HG03342 (cell line): ENCODE measurements at regions not wholly inside any gene's neighbourhood (a gene's known extent, or its start where the extent isn't known, plus 50 kb on each side); places are given as distances from the start of the nearest gene placed in this dataset.
"Not testable (repeated sequence)": the region's sequence is repeated elsewhere in the genome, so short reads cannot be mapped to it uniquely, and the experiment has no call there.

Experiments
- ATAC-seq: cut with Tn5 transposase; IDR thresholded peaks from one replicate; pipeline ENCODE4 v1.9.1; 2021; ENCODE audit warnings: mild to moderate bottlenecking, moderate library complexity; ENCODE audit not compliant: unreplicated experiment

GRCh38 chr1:168422203-168422847 lies 121.5 kb downstream of the XCL2 start:
- no peak for ATAC-seq

DNA sequence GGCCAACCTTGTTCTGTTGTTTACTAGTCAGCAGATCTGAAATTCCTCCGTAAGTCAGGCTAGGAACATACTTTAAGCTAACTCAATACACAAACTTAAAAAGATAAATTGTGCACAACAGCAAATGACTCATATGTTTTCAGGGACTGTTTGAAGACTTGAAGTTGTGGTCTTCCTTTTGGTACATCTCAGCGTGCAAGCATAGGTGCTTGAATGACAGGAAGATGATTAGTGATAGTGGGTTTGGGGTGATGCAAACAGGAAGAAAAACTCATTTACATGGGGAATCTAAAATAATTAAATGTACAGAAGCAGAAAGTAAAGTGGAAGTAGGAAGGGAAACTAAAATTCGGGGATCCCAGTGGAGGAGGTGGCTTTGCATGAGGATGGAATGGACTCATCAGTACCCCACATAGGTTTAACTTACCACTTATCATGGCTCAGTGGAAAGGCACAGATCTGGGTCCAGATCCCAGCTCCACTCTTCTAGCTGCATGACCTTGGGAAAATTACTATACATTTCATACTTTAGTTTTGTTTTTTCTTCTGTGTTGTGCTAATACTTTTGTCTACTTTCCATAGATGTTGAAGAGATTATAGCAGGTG lies 122.3 kb downstream of the XCL2 start:
- ATAC-seq: no peak

- ATAC-seq: no peak
These were observed 123.6 kb downstream of the XCL2 start for GRCh38 chr1:168420177-168420576.

DNA sequence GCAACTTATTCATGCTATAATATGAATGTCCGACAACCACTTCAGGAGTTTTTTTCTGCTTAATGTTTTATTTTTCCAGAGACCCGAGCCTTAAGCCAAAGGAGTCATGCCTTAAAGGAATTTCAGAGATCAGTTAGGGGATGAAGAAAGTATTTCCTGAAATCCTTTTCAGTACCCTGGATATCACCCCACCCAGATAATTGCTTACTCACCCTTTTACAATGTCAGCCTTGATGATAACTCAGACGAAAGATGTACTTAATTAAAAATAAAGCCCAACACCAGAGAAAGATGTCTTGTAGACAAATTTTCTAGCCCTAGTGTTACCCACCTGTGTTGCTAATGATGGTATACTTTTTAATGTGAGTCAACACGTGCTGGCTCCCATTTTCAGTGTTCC lies 124.1 kb downstream of the XCL2 start:
- no peak for ATAC-seq

DNA sequence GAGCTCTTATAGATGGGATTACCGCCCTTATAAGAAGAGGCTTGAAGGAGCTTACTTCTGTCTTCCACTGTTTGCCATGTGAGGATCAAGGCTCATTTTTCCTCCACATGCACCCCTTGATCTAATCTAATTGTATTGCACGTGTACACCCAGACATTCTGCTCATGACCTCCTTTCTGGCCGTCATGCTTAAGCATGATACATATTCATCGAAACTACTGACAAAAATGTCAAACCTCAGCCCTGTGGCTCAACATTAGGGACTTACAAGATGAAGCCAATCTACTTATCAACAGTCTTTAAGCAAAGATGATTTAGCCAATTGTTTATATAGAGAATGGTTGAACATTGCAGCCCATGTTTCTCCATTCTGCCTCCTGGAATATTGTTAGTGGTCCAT lies 127.6 kb downstream of the XCL2 start:
- ATAC-seq: no peak

GRCh38 chr1:168414914-168415313 lies 128.9 kb downstream of the XCL2 start:
- no peak for ATAC-seq

GRCh38 chr1:168410464-168410863 lies 129.8 kb downstream of the TBX19 start:
- no peak for ATAC-seq

GRCh38 chr1:168408884-168409283 lies 128.2 kb downstream of the TBX19 start:
- peak; percentile 62 for ATAC-seq

DNA sequence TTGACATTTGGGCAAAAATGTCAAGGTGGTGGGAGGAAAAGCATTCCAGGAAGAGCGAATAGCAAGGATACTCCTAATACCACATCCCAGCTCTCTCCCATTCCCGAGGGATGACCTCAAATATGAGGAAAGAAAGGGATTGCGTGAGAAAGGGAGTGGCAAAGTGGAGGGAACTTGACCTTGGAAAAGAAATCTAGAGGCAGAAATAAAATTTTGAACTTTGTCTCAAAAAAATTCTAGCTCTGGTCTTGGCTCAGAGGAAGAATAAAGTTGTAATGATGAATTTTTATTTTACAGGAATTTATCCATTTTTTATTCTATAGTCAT lies 127.8 kb downstream of the TBX19 start:
- ATAC-seq: no peak

DNA sequence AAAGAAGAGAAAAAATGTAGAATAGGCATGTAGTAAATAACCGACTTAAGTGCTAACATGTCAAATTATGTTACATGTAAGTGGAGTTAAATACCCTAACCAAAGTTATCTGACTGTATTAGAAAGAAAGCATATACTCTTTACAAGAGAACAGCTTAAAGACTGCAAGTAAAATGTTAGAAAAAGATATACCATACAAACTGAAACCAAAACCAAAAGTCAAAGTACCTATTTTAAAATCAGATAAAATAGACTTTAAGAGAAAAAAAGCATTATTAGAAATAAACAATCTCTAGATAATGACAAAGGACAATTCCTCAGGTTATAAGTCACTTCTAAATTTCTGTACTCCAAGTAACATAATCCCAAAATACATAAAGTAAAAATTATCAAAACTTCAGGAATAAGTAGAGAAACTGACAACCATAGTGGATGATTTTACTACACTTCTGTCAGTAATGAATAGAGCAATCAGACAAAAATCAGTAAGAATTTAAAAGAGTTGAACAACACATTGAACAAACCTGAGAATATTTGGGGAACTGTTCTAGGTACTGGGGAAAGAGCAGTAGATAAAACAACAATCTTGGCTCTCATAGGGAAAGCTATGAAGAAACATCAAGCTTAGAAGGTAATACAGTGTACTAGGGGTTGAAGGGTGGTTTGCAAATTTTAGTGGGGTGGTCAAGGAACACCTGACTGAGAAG lies 127.3 kb downstream of the TBX19 start:
- no peak for ATAC-seq

GRCh38 chr1:168405906-168406549 lies 125.4 kb downstream of the TBX19 start:
- ATAC-seq: no peak

DNA sequence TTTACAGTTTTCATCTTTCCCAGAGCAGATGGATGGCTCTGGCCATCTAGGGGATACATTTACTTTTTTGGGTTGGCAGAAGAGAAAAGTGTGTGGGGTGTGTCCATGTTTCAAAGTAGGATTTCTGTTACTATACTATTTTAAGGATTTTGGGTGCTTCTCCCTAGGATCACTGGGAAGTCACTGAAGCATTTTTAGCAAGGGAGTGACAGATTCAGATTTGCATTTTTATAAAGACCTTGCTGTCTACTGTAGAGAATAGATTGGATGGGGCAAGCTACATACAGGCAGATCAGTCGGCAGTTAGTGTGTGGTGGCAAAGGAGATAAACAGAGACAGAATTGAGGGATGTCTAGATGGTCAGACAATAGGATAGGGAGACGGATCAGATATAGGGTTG lies 122.5 kb downstream of the TBX19 start:
- ATAC-seq: no peak

- not testable (repeated sequence) for ATAC-seq
These were observed 121.8 kb downstream of the TBX19 start for GRCh38 chr1:168402466-168402865.

- no peak for ATAC-seq
These were observed 120.7 kb downstream of the TBX19 start for GRCh38 chr1:168401341-168401740.

GRCh38 chr1:168400139-168400538 lies 119.5 kb downstream of the TBX19 start:
- no peak for ATAC-seq

- ATAC-seq: no peak
These were observed 117.1 kb downstream of the TBX19 start for GRCh38 chr1:168397806-168398205.

- ATAC-seq: no peak
These were observed 116.4 kb downstream of the TBX19 start for GRCh38 chr1:168396940-168397684.

DNA sequence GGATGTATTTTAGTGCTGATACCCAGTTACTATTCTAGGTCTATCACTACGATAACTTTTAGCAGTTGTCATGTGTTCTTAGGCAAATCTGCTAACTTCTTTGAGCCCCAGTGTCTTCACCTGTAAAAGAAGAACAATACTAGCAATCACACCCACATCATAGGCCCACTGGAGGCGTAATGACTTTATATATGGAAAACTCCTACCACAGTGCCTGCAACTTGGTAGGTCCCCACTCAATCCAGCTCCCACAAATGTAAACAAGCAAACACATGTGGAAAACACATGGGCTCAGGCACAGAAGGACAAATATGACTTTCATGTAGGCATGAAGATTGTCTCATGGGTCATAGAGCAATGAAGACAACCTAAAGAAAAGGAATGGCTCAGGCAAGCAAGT lies 115.8 kb downstream of the TBX19 start:
- no peak for ATAC-seq

DNA sequence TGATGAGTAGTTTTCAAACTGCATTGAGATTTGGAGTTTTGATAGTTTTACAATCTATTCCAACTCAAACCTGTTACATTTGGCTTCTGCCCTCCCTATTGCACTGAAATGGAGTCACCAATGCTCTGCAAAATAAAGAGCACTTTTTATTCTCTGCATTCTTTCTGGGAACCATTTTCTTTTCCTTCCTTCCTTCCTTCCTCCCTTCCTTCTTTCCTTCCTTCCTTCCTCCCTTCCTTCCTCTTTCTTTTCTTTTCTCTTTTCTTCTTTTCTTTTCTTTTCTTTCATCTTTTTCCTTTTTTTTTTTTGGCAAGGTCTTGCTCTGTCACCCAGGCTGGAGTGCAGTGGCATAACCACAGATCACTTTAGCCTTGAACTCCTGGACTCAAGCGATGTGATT lies 114.2 kb downstream of the TBX19 start:
- no peak for ATAC-seq

DNA sequence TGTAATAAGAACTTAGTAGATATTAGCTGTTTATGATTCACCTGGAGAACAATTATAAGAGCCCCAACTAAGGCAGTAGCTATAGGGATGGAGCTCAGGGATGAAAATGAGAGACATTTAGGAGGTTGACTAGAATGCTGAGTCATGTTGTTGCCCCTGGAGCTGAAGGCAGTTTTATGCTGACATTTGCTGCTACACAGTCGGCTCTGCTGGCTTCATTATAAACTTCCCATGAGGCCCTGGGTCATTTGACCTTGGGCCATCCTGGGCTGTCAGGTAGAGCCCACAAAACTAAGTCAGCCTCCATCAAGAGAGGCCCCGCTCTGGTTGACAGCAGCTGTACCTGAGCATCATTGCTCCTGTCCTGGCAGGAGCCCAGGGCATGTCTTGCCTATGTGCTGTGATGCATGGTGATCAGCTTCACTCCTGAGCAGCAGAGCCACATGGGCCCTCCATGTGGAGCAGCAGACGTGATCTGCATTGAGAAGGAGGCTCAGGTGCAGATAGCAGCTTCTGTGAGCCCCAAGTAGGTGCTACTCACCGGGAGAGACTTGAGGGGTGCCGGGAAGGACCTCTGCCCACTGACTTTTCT lies 112.4 kb downstream of the TBX19 start:
- no peak for ATAC-seq
